HG03103 (cell line): ENCODE measurements at regions not wholly inside any gene's neighbourhood (a gene's known extent, or its start where the extent isn't known, plus 50 kb on each side); places are given as distances from the start of the nearest gene placed in this dataset.
"Not testable (repeated sequence)": the region's sequence is repeated elsewhere in the genome, so short reads cannot be mapped to it uniquely, and the experiment has no call there.

Experiments used
- ATAC-seq: cut with Tn5 transposase; IDR thresholded peaks from one replicate; pipeline ENCODE4 v1.9.1; 2021; ENCODE audit warnings: low read depth; ENCODE audit not compliant: unreplicated experiment

GRCh38 chr1:120609015-120609573 is 114.7 kb upstream of the NBPF26 start:
- not testable (repeated sequence) for ATAC-seq

GRCh38 chr1:120609834-120610233 is 113.9 kb upstream of the NBPF26 start:
- not testable (repeated sequence) for ATAC-seq

GRCh38 chr1:120614931-120615639 is 108.7 kb upstream of the NBPF26 start:
- not testable (repeated sequence) for ATAC-seq

- ATAC-seq = not testable (repeated sequence)
These were observed 106.3 kb upstream of the NBPF26 start for GRCh38 chr1:120617493-120617892.

GRCh38 chr1:120619867-120620692 is 103.7 kb upstream of the NBPF26 start:
- ATAC-seq = not testable (repeated sequence)

- not testable (repeated sequence) for ATAC-seq
These were observed 103.1 kb upstream of the NBPF26 start for GRCh38 chr1:120620693-120620969.

- not testable (repeated sequence) for ATAC-seq
These were observed 102.5 kb upstream of the NBPF26 start for GRCh38 chr1:120621278-120621677.

- ATAC-seq = not testable (repeated sequence)
These were observed 100.2 kb upstream of the NBPF26 start for GRCh38 chr1:120623539-120623938.

GRCh38 chr1:120624565-120625064 is 99.1 kb upstream of the NBPF26 start:
- not testable (repeated sequence) for ATAC-seq

GRCh38 chr1:120629832-120630455 is 93.8 kb upstream of the NBPF26 start:
- ATAC-seq = not testable (repeated sequence)

- not testable (repeated sequence) for ATAC-seq
These were observed 88.6 kb upstream of the NBPF26 start for GRCh38 chr1:120634816-120635806.

- not testable (repeated sequence) for ATAC-seq
These were observed 83.3 kb upstream of the NBPF26 start for GRCh38 chr1:120640261-120641013.

GRCh38 chr1:120641014-120641302 is 82.8 kb upstream of the NBPF26 start:
- ATAC-seq = not testable (repeated sequence)

- ATAC-seq = not testable (repeated sequence)
These were observed 76.6 kb upstream of the NBPF26 start for GRCh38 chr1:120647182-120647581.

- ATAC-seq = not testable (repeated sequence)
These were observed 74.7 kb upstream of the NBPF26 start for GRCh38 chr1:120648915-120649623.

- not testable (repeated sequence) for ATAC-seq
These were observed 74.0 kb upstream of the NBPF26 start for GRCh38 chr1:120649730-120650129.

GRCh38 chr1:120654114-120654513 is 69.6 kb upstream of the NBPF26 start:
- not testable (repeated sequence) for ATAC-seq

- ATAC-seq = not testable (repeated sequence)
These were observed 68.4 kb upstream of the NBPF26 start for GRCh38 chr1:120655394-120655793.
